ENCODE measurements at regions not wholly inside any gene's neighbourhood (a gene's known extent, or its start where the extent isn't known, plus 50 kb on each side); places are given as distances from the start of the nearest gene placed in this dataset.

- no peak for DNase-seq (ENCODE audit: low read depth)
Measured at GRCh38 chr6:18763086-18763485, 375.9 kb downstream of the RNF144B start.

GRCh38 chr6:18784794-18785193 is 397.6 kb downstream of the RNF144B start:
- no peak for DNase-seq (ENCODE audit: low read depth)

- DNase-seq (ENCODE audit: low read depth), result no peak
Measured at GRCh38 chr6:18785810-18786490, 398.8 kb downstream of the RNF144B start.

- no peak for DNase-seq (ENCODE audit: low read depth)
Measured at GRCh38 chr6:18792866-18793265, 405.7 kb downstream of the RNF144B start.

- no peak for DNase-seq (ENCODE audit: low read depth)
Measured at GRCh38 chr6:18795726-18796125, 408.6 kb downstream of the RNF144B start.

- DNase-seq (ENCODE audit: low read depth), result no peak
Measured at GRCh38 chr6:18820725-18821124, 433.6 kb downstream of the RNF144B start.

- peak; percentile 36 for DNase-seq (ENCODE audit: low read depth)
Measured at GRCh38 chr6:18823782-18824386, 436.7 kb downstream of the RNF144B start.

- no peak for DNase-seq (ENCODE audit: low read depth)
Measured at GRCh38 chr6:18829272-18829870, 442.2 kb downstream of the RNF144B start.

GRCh38 chr6:18835976-18836375 is 448.8 kb downstream of the RNF144B start:
- no peak for DNase-seq (ENCODE audit: low read depth)

GRCh38 chr6:18837013-18837412 is 449.9 kb downstream of the RNF144B start:
- DNase-seq (ENCODE audit: low read depth), result no peak

GRCh38 chr6:18842534-18842933 is 455.4 kb downstream of the RNF144B start:
- no peak for DNase-seq (ENCODE audit: low read depth)

GRCh38 chr6:18845896-18846295 is 458.7 kb downstream of the RNF144B start:
- no peak for DNase-seq (ENCODE audit: low read depth)

GRCh38 chr6:18846327-18846726 is 459.2 kb downstream of the RNF144B start:
- DNase-seq (ENCODE audit: low read depth), result no peak

- DNase-seq (ENCODE audit: low read depth), result no peak
Measured at GRCh38 chr6:18861204-18861603, 474.1 kb downstream of the RNF144B start.

- DNase-seq (ENCODE audit: low read depth), result no peak
Measured at GRCh38 chr6:18883268-18883667, 496.1 kb downstream of the RNF144B start.

- no peak for DNase-seq (ENCODE audit: low read depth)
Measured at GRCh38 chr6:18883851-18884250, 496.7 kb downstream of the RNF144B start.

- no peak for DNase-seq (ENCODE audit: low read depth)
Measured at GRCh38 chr6:18893540-18894269, 506.6 kb downstream of the RNF144B start.

- no peak for DNase-seq (ENCODE audit: low read depth)
Measured at GRCh38 chr6:18897350-18897749, 510.2 kb downstream of the RNF144B start.

- DNase-seq (ENCODE audit: low read depth), result no peak
Measured at GRCh38 chr6:18904681-18905080, 517.5 kb downstream of the RNF144B start.

- DNase-seq (ENCODE audit: low read depth), result no peak
Measured at GRCh38 chr6:18920701-18921100, 533.6 kb downstream of the RNF144B start.

GRCh38 chr6:18931086-18931485 is 543.9 kb downstream of the RNF144B start:
- no peak for DNase-seq (ENCODE audit: low read depth)

- DNase-seq (ENCODE audit: low read depth), result no peak
Measured at GRCh38 chr6:18958146-18958545, 571.0 kb downstream of the RNF144B start.

GRCh38 chr6:18961566-18961965 is 574.4 kb downstream of the RNF144B start:
- no peak for DNase-seq (ENCODE audit: low read depth)
